HEK293T (cell line): ENCODE measurements at regions not wholly inside any gene's neighbourhood (a gene's known extent, or its start where the extent isn't known, plus 50 kb on each side); places are given as distances from the start of the nearest gene placed in this dataset.

ENCODE experiments used
- CTCF ChIA-PET: fragments of 350-600 bp; formaldehyde crosslinking; extraction: SDS; loops from one replicate; lab custom pipeline; 2021; ENCODE audit warnings: antibody characterized with exemption, inconsistent platforms; lab: Yijun Ruan, JAX
- POLR2A ChIA-PET: fragments of 350-600 bp; formaldehyde crosslinking; extraction: SDS; loops from one replicate; lab custom pipeline; 2020; ENCODE audit warnings: antibody characterized with exemption, inconsistent platforms; lab: Yijun Ruan, JAX
- DNase-seq: peaks from one replicate; pipeline ENCODE4 v3.0.0; 2012; ENCODE audit warnings: mixed read lengths; ENCODE audit errors: extremely low spot score
- ARNT ChIP-seq: fragments of 450-650 bp; IDR thresholded peaks from 2 replicates; pipeline ENCODE4 v1.6.1; 2017; ENCODE audit warnings: mild to moderate bottlenecking
- BHLHE40 ChIP-seq: fragments of 450-650 bp; IDR thresholded peaks from 2 replicates; pipeline ENCODE4 v1.6.1; 2016; ENCODE audit warnings: mild to moderate bottlenecking, moderate library complexity, borderline replicate concordance
- CTBP1 ChIP-seq: fragments of 450-650 bp; IDR thresholded peaks from 2 replicates; pipeline ENCODE4 v1.6.1; 2016; ENCODE audit warnings: borderline replicate concordance
- ELF4 ChIP-seq: fragments of 450-650 bp; IDR thresholded peaks from 2 replicates; pipeline ENCODE4 v1.6.1; 2017; ENCODE audit warnings: antibody characterized with exemption
- FOXA1 ChIP-seq: fragments of 450-650 bp; IDR thresholded peaks from 2 replicates; pipeline ENCODE4 v1.6.1; 2016; ENCODE audit warnings: mild to moderate bottlenecking
- FOXK2 ChIP-seq: fragments of 450-650 bp; IDR thresholded peaks from 2 replicates; pipeline ENCODE4 v1.6.1; 2016; ENCODE audit warnings: mild to moderate bottlenecking
- FOXM1 ChIP-seq: fragments of 450-650 bp; IDR thresholded peaks from 2 replicates; pipeline ENCODE4 v1.6.1; 2017; ENCODE audit warnings: mild to moderate bottlenecking, borderline replicate concordance
- HDGF ChIP-seq: fragments of 450-650 bp; IDR thresholded peaks from 2 replicates; pipeline ENCODE4 v1.6.1; 2017; ENCODE audit warnings: antibody characterized with exemption, borderline replicate concordance
- L3MBTL2 ChIP-seq: fragments of 450-650 bp; conservative IDR thresholded peaks from 2 replicates; pipeline ENCODE4 v1.6.1; 2016; ENCODE audit warnings: mild to moderate bottlenecking
- LEF1 ChIP-seq: fragments of 450-650 bp; IDR thresholded peaks from 2 replicates; pipeline ENCODE4 v1.6.1; 2017; ENCODE audit warnings: mild to moderate bottlenecking, borderline replicate concordance
- NFRKB ChIP-seq: fragments of 450-650 bp; IDR thresholded peaks from 2 replicates; pipeline ENCODE4 v1.6.1; 2016; ENCODE audit warnings: mild to moderate bottlenecking, moderate library complexity
- PKNOX1 ChIP-seq: fragments of 450-650 bp; IDR thresholded peaks from 2 replicates; pipeline ENCODE4 v1.6.1; 2016
- SP1 ChIP-seq: fragments of 450-650 bp; IDR thresholded peaks from 2 replicates; pipeline ENCODE4 v1.6.1; 2017
- SUZ12 ChIP-seq: fragments of 450-650 bp; IDR thresholded peaks from 2 replicates; pipeline ENCODE4 v1.6.1; 2016; ENCODE audit warnings: mild to moderate bottlenecking
- TARDBP ChIP-seq: fragments of 450-650 bp; IDR thresholded peaks from 2 replicates; pipeline ENCODE4 v1.6.1; 2016
- ZNF384 ChIP-seq: fragments of 450-650 bp; IDR thresholded peaks from 2 replicates; pipeline ENCODE4 v1.6.1; 2016

- TF ChIP-seq HDGF (no peak), FOXM1 (no peak), BHLHE40 (no peak), ARNT (no peak)
- CTCF ChIA-PET = interaction anchor here (0.6 to 0.7 kb wide), 2 partner anchors 9 to 250 kb away, joined by 3 read pairs; no protein-coding TSS in a partner anchor
- no peak for DNase-seq
- POLR2A ChIA-PET = no interaction called here
Observed at GRCh38 chr11:71336996-71337754, 84.8 kb upstream of the SHANK2 start.

GRCh38 chr11:71336176-71336995, 84.0 kb upstream of the SHANK2 start:
- ChIA-PET POLR2A (no interaction called here), CTCF (interaction anchor here (0.7 kb wide), 1 partner anchor 250 kb away, joined by 3 read pairs; no protein-coding TSS in a partner anchor)
- DNase-seq = no peak
- TF ChIP-seq FOXA1 (no peak), TARDBP (no peak), SUZ12 (no peak), L3MBTL2 (no peak), PKNOX1 (no peak), NFRKB (no peak), SP1 (no peak), BHLHE40 (no peak), ARNT (no peak), FOXK2 (no peak), ZNF384 (no peak)

- DNase-seq = no peak
Observed at GRCh38 chr11:71335371-71335770, 83.0 kb upstream of the SHANK2 start.

GRCh38 chr11:71334191-71334590, 81.8 kb upstream of the SHANK2 start:
- TF ChIP-seq FOXM1 = no peak
- TF ChIP-seq PKNOX1 = no peak
- no peak for TF ChIP-seq ZNF384
- TF ChIP-seq NFRKB = no peak
- TF ChIP-seq HDGF = no peak
- TF ChIP-seq ARNT = no peak
- TF ChIP-seq CTBP1 = no peak
- TF ChIP-seq L3MBTL2 = no peak
- TF ChIP-seq TARDBP = no peak
- TF ChIP-seq BHLHE40 = no peak
- TF ChIP-seq LEF1 = no peak
- no peak for TF ChIP-seq ELF4
- TF ChIP-seq FOXA1 = no peak
- TF ChIP-seq SP1 = no peak
- no peak for TF ChIP-seq SUZ12
- no peak for TF ChIP-seq FOXK2
- POLR2A ChIA-PET = no interaction called here
- DNase-seq = no peak
- CTCF ChIA-PET = no interaction called here

More at GRCh38 chr11:71335371-71335770, 83.0 kb upstream of the SHANK2 start:
- POLR2A ChIA-PET = no interaction called here
- no peak for TF ChIP-seq SP1
- TF ChIP-seq SUZ12 = no peak
- CTCF ChIA-PET = no interaction called here

- ChIA-PET POLR2A (no interaction called here), CTCF (no interaction called here)
- TF ChIP-seq NFRKB = no peak
- no peak for TF ChIP-seq FOXK2
- no peak for DNase-seq
Observed at GRCh38 chr11:71333473-71333872, 81.1 kb upstream of the SHANK2 start.

GRCh38 chr11:71332447-71332846, 80.1 kb upstream of the SHANK2 start:
- no peak for DNase-seq
- ChIA-PET CTCF (no interaction called here), POLR2A (no interaction called here)
- no peak for TF ChIP-seq PKNOX1
- TF ChIP-seq SUZ12 = no peak
- TF ChIP-seq TARDBP = no peak
- TF ChIP-seq FOXM1 = no peak
- no peak for TF ChIP-seq FOXA1
- no peak for TF ChIP-seq LEF1
- no peak for TF ChIP-seq SP1
- no peak for TF ChIP-seq L3MBTL2
- no peak for TF ChIP-seq HDGF
- no peak for TF ChIP-seq NFRKB

GRCh38 chr11:71332046-71332445, 79.7 kb upstream of the SHANK2 start:
- CTCF ChIA-PET = no interaction called here
- TF ChIP-seq TARDBP (no peak), SUZ12 (no peak), LEF1 (no peak), PKNOX1 (no peak), CTBP1 (no peak), NFRKB (no peak), ZNF384 (no peak)
- POLR2A ChIA-PET = no interaction called here
- DNase-seq = no peak
